ENCODE measurements at regions not wholly inside any gene's neighbourhood (a gene's known extent, or its start where the extent isn't known, plus 50 kb on each side); places are given as distances from the start of the nearest gene placed in this dataset.

DNA sequence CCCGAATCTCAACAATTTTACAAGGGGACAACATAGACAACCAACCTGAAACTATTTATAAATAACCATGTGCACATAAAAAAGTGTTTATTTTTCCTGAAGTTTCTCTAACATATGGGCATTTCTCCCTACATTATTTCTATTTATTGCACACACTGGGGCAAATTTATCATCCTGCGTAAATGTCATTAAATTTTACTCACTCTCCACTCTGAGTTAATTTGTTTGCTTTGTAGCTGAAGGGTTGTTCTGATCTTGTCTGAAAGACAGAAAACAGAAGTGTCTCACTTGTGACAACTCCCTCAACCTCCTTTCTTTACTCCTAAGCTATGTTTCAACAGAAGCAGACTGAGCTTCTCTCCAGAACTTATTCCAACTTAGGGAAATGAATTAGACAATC, 194.2 kb downstream of the HIPK3 start:
- no peaks in the 10 kb centered on the region for H3K36me3 ChIP-seq (ENCODE audit: insufficient read depth in 1 of 2, low read depth in 1 of 2)
- H3K9me3 ChIP-seq, result no peaks in the 10 kb centered on the region
- H3K4me1 ChIP-seq, result no peaks in the 10 kb centered on the region
- TF ChIP-seq, protein P1, sequence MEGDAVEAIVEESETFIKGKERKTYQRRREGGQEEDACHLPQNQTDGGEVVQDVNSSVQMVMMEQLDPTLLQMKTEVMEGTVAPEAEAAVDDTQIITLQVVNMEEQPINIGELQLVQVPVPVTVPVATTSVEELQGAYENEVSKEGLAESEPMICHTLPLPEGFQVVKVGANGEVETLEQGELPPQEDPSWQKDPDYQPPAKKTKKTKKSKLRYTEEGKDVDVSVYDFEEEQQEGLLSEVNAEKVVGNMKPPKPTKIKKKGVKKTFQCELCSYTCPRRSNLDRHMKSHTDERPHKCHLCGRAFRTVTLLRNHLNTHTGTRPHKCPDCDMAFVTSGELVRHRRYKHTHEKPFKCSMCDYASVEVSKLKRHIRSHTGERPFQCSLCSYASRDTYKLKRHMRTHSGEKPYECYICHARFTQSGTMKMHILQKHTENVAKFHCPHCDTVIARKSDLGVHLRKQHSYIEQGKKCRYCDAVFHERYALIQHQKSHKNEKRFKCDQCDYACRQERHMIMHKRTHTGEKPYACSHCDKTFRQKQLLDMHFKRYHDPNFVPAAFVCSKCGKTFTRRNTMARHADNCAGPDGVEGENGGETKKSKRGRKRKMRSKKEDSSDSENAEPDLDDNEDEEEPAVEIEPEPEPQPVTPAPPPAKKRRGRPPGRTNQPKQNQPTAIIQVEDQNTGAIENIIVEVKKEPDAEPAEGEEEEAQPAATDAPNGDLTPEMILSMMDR (IDR thresholded peaks at IDR 0.05), result no peak
- WGBS, 3 donors, result 48 to 85% (median 67%) methylated on average over 2 of the region's 2 CpGs
- ATAC-seq (no peak), DNase-seq (no peak)
- H3K27me3 ChIP-seq (ENCODE audit: insufficient read depth in 3 of 3, low read length in 2 of 3), result peaks cover 0 to 6% (median 0%) of the 10 kb centered on the region in 3 donors
- no peak overlapping the region for H3K4me3 ChIP-seq
- intact Hi-C loops (cut with DNase I), result no loop called here
- no peak overlapping the region for H3K27ac ChIP-seq

GRCh38 chr11:33449798-33450197, 192.6 kb downstream of the HIPK3 start:
- intact Hi-C loops (cut with DNase I), result no loop called here
- 91 to 93% (median 91%) methylated on average over 3 of the region's 3 CpGs for WGBS, 3 donors
- ATAC-seq, result no peak
- Histone ChIP-seq H3K4me1 (no peaks in the 10 kb centered on the region), H3K9me3 (no peaks in the 10 kb centered on the region), H3K27ac (no peak overlapping the region), H3K27me3 (ENCODE audit: insufficient read depth in 3 of 3, low read length in 2 of 3) (peaks cover 0 to 6% (median 0%) of the 10 kb centered on the region in 3 donors), H3K36me3 (ENCODE audit: insufficient read depth in 1 of 2, low read depth in 1 of 2) (no peaks in the 10 kb centered on the region), H3K4me3 (no peak overlapping the region)
- no peak for DNase-seq
- TF ChIP-seq, protein P1 (IDR thresholded peaks at IDR 0.05), result no peak

- 72 to 79% (median 73%) methylated on average over 5 of the region's 5 CpGs for WGBS, 3 donors
Observed at GRCh38 chr11:33448461-33449130, 191.4 kb downstream of the HIPK3 start.

GRCh38 chr11:33445761-33446161, 188.6 kb downstream of the HIPK3 start:
- Histone ChIP-seq H3K4me3 (no peak overlapping the region), H3K27ac (no peak overlapping the region), H3K4me1 (no peaks in the 10 kb centered on the region), H3K9me3 (no peaks in the 10 kb centered on the region), H3K27me3 (ENCODE audit: insufficient read depth in 3 of 3, low read length in 2 of 3) (peaks cover 0 to 6% (median 0%) of the 10 kb centered on the region in 3 donors), H3K36me3 (ENCODE audit: insufficient read depth in 1 of 2, low read depth in 1 of 2) (no peaks in the 10 kb centered on the region)
- TF ChIP-seq, protein P1 (IDR thresholded peaks at IDR 0.05), result no peak
- WGBS, 3 donors, result 40 to 80% (median 51%) methylated on average over 1 of the region's 1 CpG
- intact Hi-C loops (cut with DNase I), result no loop called here
- ATAC-seq (no peak), DNase-seq (no peak)

More at GRCh38 chr11:33448461-33449130, 191.4 kb downstream of the HIPK3 start:
- Histone ChIP-seq H3K27ac (no peak overlapping the region), H3K9me3 (no peaks in the 10 kb centered on the region), H3K27me3 (ENCODE audit: insufficient read depth in 3 of 3, low read length in 2 of 3) (peaks cover 0 to 6% (median 0%) of the 10 kb centered on the region in 3 donors), H3K4me1 (no peaks in the 10 kb centered on the region), H3K4me3 (no peak overlapping the region), H3K36me3 (ENCODE audit: insufficient read depth in 1 of 2, low read depth in 1 of 2) (no peaks in the 10 kb centered on the region)
- TF ChIP-seq, protein P1 (IDR thresholded peaks at IDR 0.05), result no peak
- intact Hi-C loops (cut with DNase I), result no loop called here
- DNase-seq (no peak), ATAC-seq (no peak)

Data from psoas muscle (tissue), 7 donors.